22Rv1 (cell line): ENCODE measurements at regions not wholly inside any gene's neighbourhood (a gene's known extent, or its start where the extent isn't known, plus 50 kb on each side); places are given as distances from the start of the nearest gene placed in this dataset.

Source experiments
- ZFX ChIP-seq: fragments of 450-650 bp; IDR thresholded peaks from 2 replicates; pipeline ENCODE4 v1.6.1; 2017; ENCODE audit warnings: antibody characterized with exemption, borderline replicate concordance
- TF ChIP-seq, protein P1 (sequence below): fragments of 450-650 bp; IDR thresholded peaks from 2 replicates; pipeline ENCODE4 v1.5.1; 2017; ENCODE audit warnings: mild to moderate bottlenecking

DNA sequence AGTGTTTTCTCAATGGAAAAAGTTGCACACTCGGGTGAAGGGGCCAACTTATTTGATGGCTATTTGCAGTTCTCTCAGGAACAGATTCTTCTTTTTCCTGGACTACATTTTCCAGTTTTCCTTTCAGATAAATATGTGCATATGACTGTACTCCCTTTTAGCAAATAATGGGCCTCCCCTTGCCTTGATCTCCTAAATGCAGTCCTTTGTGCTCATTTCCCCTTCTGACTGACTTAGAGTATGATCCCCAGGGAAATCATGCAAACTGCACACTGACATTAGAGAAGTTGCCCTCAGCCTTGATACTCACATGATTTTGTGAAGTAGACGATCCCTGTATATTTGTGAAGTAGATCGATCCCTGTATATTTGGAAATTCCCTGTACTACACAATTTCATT lies 492.9 kb upstream of the NOVA1 start:
- TF ChIP-seq, protein P1, sequence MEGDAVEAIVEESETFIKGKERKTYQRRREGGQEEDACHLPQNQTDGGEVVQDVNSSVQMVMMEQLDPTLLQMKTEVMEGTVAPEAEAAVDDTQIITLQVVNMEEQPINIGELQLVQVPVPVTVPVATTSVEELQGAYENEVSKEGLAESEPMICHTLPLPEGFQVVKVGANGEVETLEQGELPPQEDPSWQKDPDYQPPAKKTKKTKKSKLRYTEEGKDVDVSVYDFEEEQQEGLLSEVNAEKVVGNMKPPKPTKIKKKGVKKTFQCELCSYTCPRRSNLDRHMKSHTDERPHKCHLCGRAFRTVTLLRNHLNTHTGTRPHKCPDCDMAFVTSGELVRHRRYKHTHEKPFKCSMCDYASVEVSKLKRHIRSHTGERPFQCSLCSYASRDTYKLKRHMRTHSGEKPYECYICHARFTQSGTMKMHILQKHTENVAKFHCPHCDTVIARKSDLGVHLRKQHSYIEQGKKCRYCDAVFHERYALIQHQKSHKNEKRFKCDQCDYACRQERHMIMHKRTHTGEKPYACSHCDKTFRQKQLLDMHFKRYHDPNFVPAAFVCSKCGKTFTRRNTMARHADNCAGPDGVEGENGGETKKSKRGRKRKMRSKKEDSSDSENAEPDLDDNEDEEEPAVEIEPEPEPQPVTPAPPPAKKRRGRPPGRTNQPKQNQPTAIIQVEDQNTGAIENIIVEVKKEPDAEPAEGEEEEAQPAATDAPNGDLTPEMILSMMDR: no peak
- no peak for TF ChIP-seq ZFX
